PFSK-1 (cell line): ENCODE measurements at regions not wholly inside any gene's neighbourhood (a gene's known extent, or its start where the extent isn't known, plus 50 kb on each side); places are given as distances from the start of the nearest gene placed in this dataset.

Experiments
- FOXP2 ChIP-seq: optimal IDR thresholded peaks from 2 replicates; pipeline ENCODE3; 2011; ENCODE audit warnings: borderline replicate concordance, control low read depth, inconsistent platforms; ENCODE audit not compliant: insufficient read depth; ENCODE audit errors: extremely low read length, extremely low read depth
- POLR2AphosphoS5 ChIP-seq: IDR thresholded peaks from 2 replicates; pipeline ENCODE4 v1.6.1; 2012; ENCODE audit warnings: low read depth, mild to moderate bottlenecking, control low read depth, low read length, moderate library complexity
- REST ChIP-seq, 2 experiments: IDR thresholded peaks; 2 replicates each; pipeline versions ENCODE4 v1.6.1 to v1.8.0; 2011 to 2012; ENCODE audit warnings: low read depth in 2 of 2, low read length in 2 of 2, control low read depth in 1 of 2, inconsistent platforms in 1 of 2, mild to moderate bottlenecking in 1 of 2, moderate library complexity in 1 of 2; ENCODE audit not compliant: insufficient read depth in 1 of 2
- SIN3A ChIP-seq: IDR thresholded peaks from 2 replicates; pipeline ENCODE4 v1.6.1; 2012; ENCODE audit warnings: mild to moderate bottlenecking, low read length, moderate library complexity, borderline replicate concordance; ENCODE audit not compliant: insufficient read depth
- TAF1 ChIP-seq: IDR thresholded peaks from 2 replicates; pipeline ENCODE4 v1.6.1; 2012; ENCODE audit warnings: low read length, control low read depth, borderline replicate concordance; ENCODE audit not compliant: insufficient read depth

GRCh38 chr21:27419153-27419552 lies 452.3 kb upstream of the ADAMTS5 start:
- TF ChIP-seq POLR2AphosphoS5 (no peak), REST (IDR thresholded peaks at IDR 0.05; ENCODE audit: insufficient read depth in 1 of 2, low read depth in 2 of 2, low read length in 2 of 2) (no peak), FOXP2 (no peak), TAF1 (no peak), SIN3A (no peak)
